Neural progenitor cell (in vitro differentiated cells): ENCODE measurements at regions not wholly inside any gene's neighbourhood (a gene's known extent, or its start where the extent isn't known, plus 50 kb on each side); places are given as distances from the start of the nearest gene placed in this dataset.

Experiments
- DNase-seq: peaks from one replicate; pipeline ENCODE4 v3.0.0-alpha.2; 2016; ENCODE audit warnings: low spot score
- H2AFZ ChIP-seq: fragments of 200-600 bp; sonication (generic); replicated peaks from 2 replicates; pipeline ENCODE4 v1.6.1; 2016; ENCODE audit warnings: antibody characterized with exemption
- H3F3A ChIP-seq: fragments of 200-600 bp; sonication (generic); 2 replicates; pipeline ENCODE4 v1.6.1; 2016; ENCODE audit warnings: antibody characterized with exemption, low read depth
- H3K27ac ChIP-seq: fragments of 200-600 bp; sonication (generic); 2 replicates; pipeline ENCODE4 v1.5.1; 2016; ENCODE audit warnings: mild to moderate bottlenecking
- H3K27me3 ChIP-seq: fragments of 200-600 bp; sonication (generic); 2 replicates; pipeline ENCODE4 v1.6.1; 2016; ENCODE audit warnings: mild to moderate bottlenecking, moderate library complexity
- H3K36me3 ChIP-seq: fragments of 200-600 bp; sonication (generic); 2 replicates; pipeline ENCODE4 v1.5.1; 2016
- H3K4me1 ChIP-seq: fragments of 200-600 bp; sonication (generic); 2 replicates; pipeline ENCODE4 v1.6.1; 2016; ENCODE audit warnings: mixed run types
- H3K4me2 ChIP-seq: fragments of 200-600 bp; sonication (generic); 2 replicates; pipeline ENCODE4 v1.6.1; 2016
- H3K4me3 ChIP-seq: fragments of 200-600 bp; sonication (generic); 2 replicates; pipeline ENCODE4 v1.5.1; 2016
- H3K79me2 ChIP-seq: fragments of 200-600 bp; sonication (generic); 2 replicates; pipeline ENCODE4 v1.6.1; 2016; ENCODE audit warnings: low read depth
- H3K9ac ChIP-seq: fragments of 200-600 bp; sonication (generic); 2 replicates; pipeline ENCODE4 v1.6.1; 2016
- H3K9me3 ChIP-seq: fragments of 200-600 bp; sonication (generic); 2 replicates; pipeline ENCODE4 v1.5.1; 2016; ENCODE audit warnings: low read depth
- H4K20me1 ChIP-seq: fragments of 200-600 bp; sonication (generic); 2 replicates; pipeline ENCODE4 v1.6.1; 2016; ENCODE audit warnings: low read depth
- H3K27ac Mint-ChIP-seq: 3 replicates; pipeline ENCODE4 v1.8.0; 2021; ENCODE audit warnings: mixed read lengths
- H3K27me3 Mint-ChIP-seq: 2 replicates; pipeline ENCODE4 v1.8.0; 2022; ENCODE audit warnings: low read depth, mild to moderate bottlenecking, inconsistent platforms, moderate library complexity, mixed read lengths; ENCODE audit not compliant: insufficient read depth
- H3K36me3 Mint-ChIP-seq: 3 replicates; pipeline ENCODE4 v1.8.0; 2021; ENCODE audit warnings: mixed read lengths
- H3K4me1 Mint-ChIP-seq: 3 replicates; pipeline ENCODE4 v1.8.0; 2021; ENCODE audit warnings: mixed read lengths
- H3K4me3 Mint-ChIP-seq: 3 replicates; pipeline ENCODE4 v1.8.0; 2021; ENCODE audit warnings: mild to moderate bottlenecking, moderate library complexity, mixed read lengths
- H3K9me3 Mint-ChIP-seq: 3 replicates; pipeline ENCODE4 v1.8.0; 2020; ENCODE audit warnings: mixed read lengths
- CTCF ChIP-seq: fragments of 200-600 bp; sonication (generic); IDR thresholded peaks from 2 replicates; pipeline ENCODE4 v1.5.1; 2017; ENCODE audit warnings: antibody characterized with exemption, mild to moderate bottlenecking
- EZH2 ChIP-seq: fragments of 200-600 bp; sonication (generic); IDR thresholded peaks from 2 replicates; pipeline ENCODE4 v1.6.1; 2017; ENCODE audit warnings: antibody characterized with exemption, mild to moderate bottlenecking, moderate library complexity
- EZH2phosphoT487 ChIP-seq: fragments of 200-600 bp; sonication (generic); IDR thresholded peaks from 2 replicates; pipeline ENCODE4 v1.6.1; 2017; ENCODE audit warnings: antibody characterized with exemption

- Mint-ChIP-seq H3K27me3 (peaks cover 7% of the 10 kb centered on the region), H3K4me3 (no peak overlapping the region), H3K9me3 (peaks cover under 1% of the 10 kb centered on the region), H3K36me3 (no peaks in the 10 kb centered on the region), H3K4me1 (peaks cover 40% of the 10 kb centered on the region), H3K27ac (no peak overlapping the region)
- Histone ChIP-seq H3K27ac (no peak overlapping the region), H3K9me3 (no peaks in the 10 kb centered on the region), H3K4me3 (no peak overlapping the region), H3K4me2 (no peak overlapping the region), H3F3A (peaks cover 4% of the 10 kb centered on the region), H3K27me3 (peaks cover 8% of the 10 kb centered on the region), H4K20me1 (no peaks in the 10 kb centered on the region), H3K36me3 (no peaks in the 10 kb centered on the region), H3K79me2 (no peaks in the 10 kb centered on the region), H3K4me1 (peaks cover 20% of the 10 kb centered on the region), H3K9ac (no peak overlapping the region), H2AFZ (no peak overlapping the region)
- TF ChIP-seq CTCF (no peak), EZH2phosphoT487 (no peak), EZH2 (no peak)
- no peak for DNase-seq
These were observed 188.0 kb upstream of the TPM1 start for GRCh38 chr15:62854420-62855084.

DNA sequence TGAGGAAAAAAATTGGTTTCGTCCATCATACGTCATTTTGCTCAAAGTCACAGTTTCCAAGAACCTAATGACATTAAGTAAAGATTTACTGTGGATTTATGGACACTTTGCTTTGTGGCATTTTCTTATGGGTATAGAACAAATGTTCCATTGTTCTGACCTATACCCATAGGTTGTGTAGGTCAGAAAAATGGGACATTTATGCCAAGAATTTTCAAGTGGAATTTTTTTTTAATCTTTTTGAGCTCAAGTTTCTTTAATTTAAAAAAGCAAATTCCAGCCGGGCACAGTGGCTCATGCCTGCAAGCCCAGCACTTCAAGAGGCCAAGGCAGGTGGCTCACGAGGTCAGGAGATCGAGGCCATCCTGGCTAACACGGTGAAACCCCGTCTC, 187.5 kb upstream of the TPM1 start:
- H3K36me3 ChIP-seq: no peaks in the 10 kb centered on the region
- H3K27ac ChIP-seq: no peak overlapping the region
- peaks cover 4% of the 10 kb centered on the region for H3F3A ChIP-seq
- H3K4me2 ChIP-seq: no peak overlapping the region
- no peaks in the 10 kb centered on the region for H3K79me2 ChIP-seq
- H3K4me3 Mint-ChIP-seq: no peak overlapping the region
- H3K36me3 Mint-ChIP-seq: no peaks in the 10 kb centered on the region
- H2AFZ ChIP-seq: no peak overlapping the region
- TF ChIP-seq CTCF (no peak), EZH2 (no peak), EZH2phosphoT487 (no peak)
- H4K20me1 ChIP-seq: no peaks in the 10 kb centered on the region
- peaks cover 7% of the 10 kb centered on the region for H3K27me3 Mint-ChIP-seq
- no peak overlapping the region for H3K9ac ChIP-seq
- no peaks in the 10 kb centered on the region for H3K9me3 ChIP-seq
- peaks cover 2% of the 10 kb centered on the region for H3K27me3 ChIP-seq
- peaks cover 38% of the 10 kb centered on the region for H3K4me1 Mint-ChIP-seq
- H3K4me3 ChIP-seq: no peak overlapping the region
- H3K9me3 Mint-ChIP-seq: peaks cover 6% of the 10 kb centered on the region
- no peak overlapping the region for H3K27ac Mint-ChIP-seq
- H3K4me1 ChIP-seq: peaks cover 17% of the 10 kb centered on the region
- no peak for DNase-seq

- Mint-ChIP-seq H3K4me1 (peaks cover 25% of the 10 kb centered on the region), H3K27me3 (peaks cover 7% of the 10 kb centered on the region), H3K27ac (no peak overlapping the region), H3K9me3 (peaks cover 16% of the 10 kb centered on the region), H3K36me3 (no peaks in the 10 kb centered on the region), H3K4me3 (no peak overlapping the region)
- Histone ChIP-seq H3K9me3 (no peaks in the 10 kb centered on the region), H3K36me3 (no peaks in the 10 kb centered on the region), H4K20me1 (no peaks in the 10 kb centered on the region), H3F3A (no peaks in the 10 kb centered on the region), H3K9ac (no peak overlapping the region), H3K4me1 (peaks cover 4% of the 10 kb centered on the region), H3K79me2 (no peaks in the 10 kb centered on the region), H2AFZ (no peak overlapping the region), H3K4me3 (no peak overlapping the region), H3K27ac (no peak overlapping the region), H3K4me2 (no peak overlapping the region), H3K27me3 (no peaks in the 10 kb centered on the region)
- no peak for DNase-seq
- TF ChIP-seq EZH2phosphoT487 (no peak), EZH2 (no peak), CTCF (no peak)
These were observed 185.9 kb upstream of the TPM1 start for GRCh38 chr15:62856466-62857246.
